CD4-positive, CD25-positive, alpha-beta regulatory T cell (primary cell): ENCODE measurements at regions not wholly inside any gene's neighbourhood (a gene's known extent, or its start where the extent isn't known, plus 50 kb on each side); places are given as distances from the start of the nearest gene placed in this dataset.

Experiments
- ATAC-seq, 2 donors: fragments of 150-1000 bp; cut with Tn5 transposase; one replicate each; pipeline ENCODE4 v1.10.0; 2021; ENCODE audit warnings: low read depth in 2 of 2, moderate number of reproducible peaks in 2 of 2, moderate library complexity in 1 of 2
- DNase-seq, 3 donors: peaks; one replicate each; pipeline versions ENCODE4 v3.0.0 to v3.0.0-alpha.2; 2012 to 2022; ENCODE audit warnings: mixed read lengths in 1 of 3
- H3K27ac ChIP-seq: one replicate; pipeline ENCODE4 v1.7.0; 2013; ENCODE audit warnings: mild to moderate bottlenecking, low read length; ENCODE audit not compliant: insufficient read depth, poor library complexity, severe bottlenecking
- H3K27me3 ChIP-seq: one replicate; pipeline ENCODE4 v1.7.0; 2013; ENCODE audit warnings: low read length; ENCODE audit not compliant: control insufficient read depth, insufficient read depth
- H3K36me3 ChIP-seq: one replicate; pipeline ENCODE4 v1.7.0; 2013; ENCODE audit warnings: mild to moderate bottlenecking, low read length, moderate library complexity; ENCODE audit not compliant: control insufficient read depth, insufficient read depth
- H3K4me1 ChIP-seq: 2 replicates; pipeline ENCODE4 v1.7.0; 2013; ENCODE audit warnings: mild to moderate bottlenecking, low read length; ENCODE audit not compliant: insufficient read depth, control insufficient read depth, poor library complexity, severe bottlenecking
- H3K4me3 ChIP-seq: one replicate; pipeline ENCODE4 v1.7.0; 2013; ENCODE audit warnings: low read depth, mild to moderate bottlenecking, low read length, moderate library complexity
- H3K9me3 ChIP-seq, 2 experiments: 1 replicate in 1 of 2; 2 replicates in 1 of 2; pipeline ENCODE4 v1.7.0; 2013; ENCODE audit warnings: low read length in 2 of 2, mild to moderate bottlenecking in 1 of 2, moderate library complexity in 1 of 2; ENCODE audit not compliant: control insufficient read depth in 2 of 2
- H3K27ac Mint-ChIP-seq, 3 donors: one replicate each; pipeline ENCODE4 v1.8.0; 2020 to 2022; ENCODE audit warnings: mild to moderate bottlenecking in 3 of 3, mixed read lengths in 3 of 3, moderate library complexity in 2 of 3
- H3K27me3 Mint-ChIP-seq: one replicate; pipeline ENCODE4 v1.8.0; 2022; ENCODE audit warnings: mild to moderate bottlenecking, mixed read lengths
- H3K36me3 Mint-ChIP-seq: one replicate; pipeline ENCODE4 v1.8.0; 2020; ENCODE audit warnings: mixed read lengths
- H3K4me1 Mint-ChIP-seq, 4 donors: one replicate each; pipeline ENCODE4 v1.8.0; 2020 to 2022; ENCODE audit warnings: mixed read lengths in 4 of 4, mild to moderate bottlenecking in 1 of 4
- H3K4me3 Mint-ChIP-seq, 4 donors: one replicate each; pipeline ENCODE4 v1.8.0; 2020 to 2022; ENCODE audit warnings: mild to moderate bottlenecking in 4 of 4, mixed read lengths in 4 of 4, moderate library complexity in 3 of 4
- H3K9me3 Mint-ChIP-seq, 7 donors: one replicate each; pipeline ENCODE4 v1.8.0; 2020 to 2022; ENCODE audit warnings: mixed read lengths in 7 of 7, mild to moderate bottlenecking in 3 of 7, moderate library complexity in 2 of 7

DNA sequence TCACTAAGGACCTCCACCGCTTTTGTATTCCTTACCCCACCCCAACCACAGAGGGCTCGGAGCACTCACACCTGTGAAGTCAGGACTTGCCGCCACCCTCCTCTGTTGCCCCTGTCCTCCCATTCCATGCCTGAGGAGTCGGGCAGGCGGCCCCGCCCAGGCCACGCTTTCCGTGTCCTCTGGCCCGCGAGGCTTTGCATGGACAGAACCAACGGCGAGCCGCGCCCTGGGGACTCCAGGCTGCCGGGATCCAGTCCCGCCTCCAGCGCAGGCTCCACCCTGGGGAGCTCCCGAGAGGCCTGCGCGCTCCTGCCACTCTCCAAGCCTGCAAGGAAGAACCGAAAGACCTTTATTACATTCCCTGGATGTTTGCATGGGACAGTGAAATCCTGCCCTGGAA lies 366.4 kb upstream of the POM121L12 start:
- H3K27ac ChIP-seq = no peak overlapping the region
- no peaks in the 10 kb centered on the region for H3K27me3 ChIP-seq
- H3K9me3 Mint-ChIP-seq = peaks cover 0 to 21% (median 3%) of the 10 kb centered on the region in 7 donors
- H3K36me3 Mint-ChIP-seq = no peaks in the 10 kb centered on the region
- ATAC-seq = no peak
- no peaks in the 10 kb centered on the region for H3K27me3 Mint-ChIP-seq
- H3K9me3 ChIP-seq = peaks cover 0 to 8% of the 10 kb centered on the region in 2 experiments
- no peak for DNase-seq
- H3K27ac Mint-ChIP-seq = no peak overlapping the region
- no peaks in the 10 kb centered on the region for H3K4me1 ChIP-seq
- H3K4me3 ChIP-seq = no peak overlapping the region
- H3K36me3 ChIP-seq = no peaks in the 10 kb centered on the region
- H3K4me1 Mint-ChIP-seq = no peaks in the 10 kb centered on the region
- H3K4me3 Mint-ChIP-seq = no peak overlapping the region

DNA sequence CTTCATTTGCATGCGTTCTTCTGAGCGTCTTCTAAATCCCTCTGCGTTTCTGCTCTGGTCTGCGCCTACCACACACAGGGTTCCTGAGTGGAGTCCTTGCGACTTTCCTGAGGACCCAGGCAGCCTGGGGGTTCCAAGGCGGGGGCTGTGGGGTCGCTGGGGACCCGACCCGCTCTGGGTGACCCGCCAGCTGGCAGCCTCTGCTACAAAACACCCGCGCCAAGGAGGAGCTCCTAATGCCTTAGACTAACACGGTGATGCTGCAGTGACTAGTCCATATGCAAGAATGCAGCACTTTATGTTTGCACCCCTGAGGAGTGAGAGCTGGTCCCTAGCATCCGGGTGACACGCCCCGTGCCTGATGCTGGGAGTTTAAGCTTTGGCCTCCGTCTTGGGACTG lies 367.0 kb upstream of the POM121L12 start:
- Mint-ChIP-seq H3K4me1 (no peaks in the 10 kb centered on the region), H3K4me3 (no peak overlapping the region)
- ATAC-seq = no peak

DNA sequence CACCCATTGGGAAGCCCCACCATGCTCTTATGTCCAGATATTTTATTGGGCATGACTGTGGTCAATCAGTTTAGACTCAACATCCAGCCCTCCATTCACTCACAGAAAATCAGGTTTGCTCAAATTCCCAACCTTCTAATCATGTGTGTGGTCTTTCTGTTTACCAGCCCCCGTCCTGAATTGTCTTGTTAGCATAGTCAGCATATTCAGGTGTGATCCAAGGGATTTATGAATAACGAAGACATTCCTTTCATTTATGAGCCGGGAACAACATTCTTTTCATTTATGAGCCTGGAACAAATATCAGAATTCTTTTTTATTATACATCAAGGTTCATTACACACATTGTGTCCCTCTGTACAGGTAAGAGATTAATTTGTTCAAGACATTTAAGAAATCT lies 376.3 kb upstream of the POM121L12 start:
- H3K27me3 ChIP-seq = no peaks in the 10 kb centered on the region
- no peak overlapping the region for H3K27ac ChIP-seq
- Mint-ChIP-seq H3K36me3 (no peaks in the 10 kb centered on the region), H3K27me3 (no peaks in the 10 kb centered on the region), H3K4me3 (no peak overlapping the region), H3K27ac (no peak overlapping the region), H3K9me3 (peaks cover 0 to 39% (median 6%) of the 10 kb centered on the region in 7 donors), H3K4me1 (no peaks in the 10 kb centered on the region)
- no peaks in the 10 kb centered on the region for H3K4me1 ChIP-seq
- H3K36me3 ChIP-seq = no peaks in the 10 kb centered on the region
- ATAC-seq = no peak
- H3K9me3 ChIP-seq = peaks cover 2 to 8% of the 10 kb centered on the region in 2 experiments
- DNase-seq = no peak
- H3K4me3 ChIP-seq = no peak overlapping the region

More for the DNA sequence above, 367.0 kb upstream of the POM121L12 start:
- Mint-ChIP-seq H3K27ac (no peak overlapping the region), H3K27me3 (no peaks in the 10 kb centered on the region), H3K9me3 (peaks cover 0 to 18% (median 3%) of the 10 kb centered on the region in 7 donors), H3K36me3 (no peaks in the 10 kb centered on the region)
- H3K27me3 ChIP-seq = no peaks in the 10 kb centered on the region
- H3K4me3 ChIP-seq = no peak overlapping the region
- no peaks in the 10 kb centered on the region for H3K4me1 ChIP-seq
- H3K36me3 ChIP-seq = no peaks in the 10 kb centered on the region
- peaks cover 0 to 8% of the 10 kb centered on the region in 2 experiments for H3K9me3 ChIP-seq
- DNase-seq = no peak
- no peak overlapping the region for H3K27ac ChIP-seq

DNA sequence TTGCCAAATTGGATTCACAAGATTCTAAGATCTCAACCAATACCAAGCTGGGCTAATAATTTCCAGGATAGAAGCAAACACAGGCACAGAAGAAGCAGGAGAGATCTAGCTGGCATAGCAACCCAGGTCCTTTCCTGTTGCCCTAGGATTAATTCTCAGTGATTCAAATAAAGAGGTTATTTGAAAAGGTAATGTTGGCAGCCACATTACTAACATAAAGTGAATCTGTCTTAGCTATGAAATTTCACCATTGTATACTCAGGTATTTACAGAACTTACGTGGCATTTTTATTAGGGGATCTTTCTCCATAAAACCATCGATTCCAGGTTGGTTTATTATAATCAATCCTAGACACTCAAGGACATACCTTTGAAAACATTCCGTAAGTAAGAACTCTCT lies 379.3 kb upstream of the POM121L12 start:
- Histone ChIP-seq H3K27me3 (no peaks in the 10 kb centered on the region), H3K36me3 (no peaks in the 10 kb centered on the region), H3K27ac (no peak overlapping the region), H3K9me3 (peaks cover 2 to 8% of the 10 kb centered on the region in 2 experiments), H3K4me1 (no peaks in the 10 kb centered on the region), H3K4me3 (no peak overlapping the region)
- no peak for DNase-seq
- Mint-ChIP-seq H3K27ac (no peak overlapping the region), H3K27me3 (no peaks in the 10 kb centered on the region), H3K36me3 (no peaks in the 10 kb centered on the region), H3K4me3 (no peak overlapping the region), H3K4me1 (no peaks in the 10 kb centered on the region), H3K9me3 (peaks cover 0 to 38% (median 4%) of the 10 kb centered on the region in 7 donors)
- ATAC-seq = no peak

DNA sequence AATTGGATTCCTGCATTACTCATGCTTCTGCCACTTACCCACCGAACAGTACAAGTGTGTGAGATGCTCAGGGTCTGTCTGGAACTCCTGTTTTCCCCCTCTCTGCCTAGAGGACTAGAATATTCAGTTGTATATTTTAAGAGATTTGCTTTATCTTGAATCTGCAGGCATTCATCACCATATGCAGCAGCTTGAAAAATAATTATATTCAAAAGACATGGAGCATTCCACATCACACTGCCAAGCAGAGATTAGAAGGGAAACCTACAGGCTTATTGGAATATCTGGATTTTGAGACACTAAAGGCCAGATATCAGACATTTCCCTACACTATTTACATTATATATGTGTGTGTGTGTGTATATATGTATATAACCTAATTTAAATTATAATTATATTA lies 382.8 kb upstream of the POM121L12 start:
- no peaks in the 10 kb centered on the region for H3K4me1 ChIP-seq
- H3K27ac Mint-ChIP-seq = no peak overlapping the region
- H3K9me3 ChIP-seq = peaks cover 0 to under 1% of the 10 kb centered on the region in 2 experiments
- DNase-seq (no peak), ATAC-seq (no peak)
- H3K36me3 ChIP-seq = no peaks in the 10 kb centered on the region
- no peak overlapping the region for H3K4me3 Mint-ChIP-seq
- H3K27ac ChIP-seq = no peak overlapping the region
- peaks cover 0 to 21% (median 3%) of the 10 kb centered on the region in 7 donors for H3K9me3 Mint-ChIP-seq
- no peaks in the 10 kb centered on the region for H3K27me3 ChIP-seq
- no peaks in the 10 kb centered on the region for H3K27me3 Mint-ChIP-seq
- no peaks in the 10 kb centered on the region for H3K4me1 Mint-ChIP-seq
- H3K36me3 Mint-ChIP-seq = no peaks in the 10 kb centered on the region
- H3K4me3 ChIP-seq = no peak overlapping the region

DNA sequence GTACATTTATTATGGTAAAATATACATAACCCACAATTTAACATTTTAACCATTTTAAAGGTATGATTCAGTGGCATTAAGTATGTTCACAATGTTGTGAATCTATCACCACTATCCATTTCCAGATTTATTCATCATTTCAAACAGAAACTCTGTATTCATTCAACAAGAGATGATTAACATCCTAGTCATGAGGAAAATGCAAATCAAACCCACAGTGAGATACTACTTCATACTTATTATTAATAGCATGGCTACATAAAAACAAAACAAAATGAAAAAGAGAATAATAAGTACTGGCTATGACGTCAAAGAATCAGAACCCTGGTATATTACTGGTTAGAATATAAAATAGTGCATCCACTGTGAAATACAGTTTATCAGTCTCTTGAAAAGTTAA lies 386.6 kb upstream of the POM121L12 start:
- no peak for DNase-seq
- H3K36me3 Mint-ChIP-seq = no peaks in the 10 kb centered on the region
- H3K4me1 Mint-ChIP-seq = no peaks in the 10 kb centered on the region

DNA sequence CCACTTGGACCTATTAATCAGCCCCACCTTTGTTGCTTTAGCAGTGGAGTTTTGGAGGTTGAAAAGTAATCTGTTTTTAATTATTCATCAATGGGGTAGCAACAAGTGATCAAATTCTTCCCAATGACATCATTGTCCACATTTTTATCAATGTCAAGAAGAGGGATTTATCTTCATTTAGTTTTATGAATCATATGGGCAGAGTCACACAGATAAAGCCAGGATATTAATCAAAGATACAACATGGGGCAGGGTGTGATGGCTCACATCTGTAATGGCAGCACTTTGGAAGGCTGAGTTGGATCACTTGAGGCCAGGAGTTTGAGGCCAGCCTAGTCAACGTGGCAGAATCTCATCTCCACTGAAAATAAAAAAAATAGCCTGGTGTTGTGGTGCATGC lies 388.4 kb upstream of the POM121L12 start:
- no peak for DNase-seq
- Mint-ChIP-seq H3K9me3 (peaks cover 0 to 18% (median 5%) of the 10 kb centered on the region in 7 donors), H3K27ac (no peak overlapping the region), H3K36me3 (no peaks in the 10 kb centered on the region), H3K4me1 (no peaks in the 10 kb centered on the region), H3K27me3 (no peaks in the 10 kb centered on the region), H3K4me3 (no peak overlapping the region)
- H3K27me3 ChIP-seq = no peaks in the 10 kb centered on the region
- no peak for ATAC-seq
- H3K4me3 ChIP-seq = no peak overlapping the region
- H3K36me3 ChIP-seq = no peaks in the 10 kb centered on the region
- H3K4me1 ChIP-seq = no peaks in the 10 kb centered on the region
- H3K27ac ChIP-seq = no peak overlapping the region
- H3K9me3 ChIP-seq = peaks cover 0 to 2% of the 10 kb centered on the region in 2 experiments

More for the DNA sequence above, 386.6 kb upstream of the POM121L12 start:
- peaks cover 0 to 18% (median 5%) of the 10 kb centered on the region in 7 donors for H3K9me3 Mint-ChIP-seq
- H3K36me3 ChIP-seq = no peaks in the 10 kb centered on the region
- no peaks in the 10 kb centered on the region for H3K9me3 ChIP-seq
- no peak overlapping the region for H3K4me3 Mint-ChIP-seq
- H3K4me1 ChIP-seq = no peaks in the 10 kb centered on the region
- H3K27ac Mint-ChIP-seq = no peak overlapping the region
- H3K27me3 Mint-ChIP-seq = no peaks in the 10 kb centered on the region
- no peaks in the 10 kb centered on the region for H3K27me3 ChIP-seq
- no peak overlapping the region for H3K4me3 ChIP-seq
- no peak overlapping the region for H3K27ac ChIP-seq
- ATAC-seq = no peak

DNA sequence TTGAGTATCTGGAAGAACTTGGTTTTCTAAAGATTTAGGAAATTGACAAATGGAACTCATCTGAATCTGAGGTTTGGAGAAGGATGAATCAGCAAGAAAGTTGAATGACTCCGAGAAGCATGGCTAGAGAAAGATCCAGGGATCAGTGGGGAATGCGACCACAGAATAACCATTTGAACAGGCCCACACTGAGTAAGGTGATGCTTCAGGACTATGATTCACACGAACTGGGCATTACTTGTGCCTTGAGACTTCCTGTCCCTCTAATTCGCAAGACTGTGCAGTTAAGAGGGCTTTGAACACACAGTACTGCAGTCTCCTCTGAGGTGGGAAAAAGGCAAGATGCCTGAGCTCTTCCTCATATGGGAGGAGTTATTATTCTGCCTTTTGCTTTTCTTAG lies 395.5 kb upstream of the POM121L12 start:
- DNase-seq (no peak), ATAC-seq (no peak)
- no peaks in the 10 kb centered on the region for H3K36me3 Mint-ChIP-seq
- Histone ChIP-seq H3K9me3 (peaks cover 4 to 5% of the 10 kb centered on the region in 2 experiments), H3K4me3 (no peak overlapping the region), H3K27ac (no peak overlapping the region), H3K36me3 (no peaks in the 10 kb centered on the region), H3K4me1 (no peaks in the 10 kb centered on the region), H3K27me3 (no peaks in the 10 kb centered on the region)
- no peak overlapping the region for H3K4me3 Mint-ChIP-seq
- H3K27me3 Mint-ChIP-seq = no peaks in the 10 kb centered on the region
- no peaks in the 10 kb centered on the region for H3K4me1 Mint-ChIP-seq
- no peak overlapping the region for H3K27ac Mint-ChIP-seq
- peaks cover 0 to 16% (median 6%) of the 10 kb centered on the region in 7 donors for H3K9me3 Mint-ChIP-seq
